OCI-LY7 (cell line): ENCODE measurements at regions not wholly inside any gene's neighbourhood (a gene's known extent, or its start where the extent isn't known, plus 50 kb on each side); places are given as distances from the start of the nearest gene placed in this dataset.

Source experiments
- CTCF ChIP-seq: fragments of 200-600 bp; sonication (generic); conservative IDR thresholded peaks from 2 replicates; pipeline ENCODE4 v1.5.1; 2014; ENCODE audit warnings: mild to moderate bottlenecking, antibody characterized with exemption, low read length, moderate library complexity, mixed read lengths
- EZH2phosphoT487 ChIP-seq: fragments of 200-600 bp; sonication (generic); IDR thresholded peaks from 2 replicates; pipeline ENCODE4 v1.6.1; 2018; ENCODE audit warnings: low read depth, borderline replicate concordance, mild to moderate bottlenecking, mixed run types, antibody characterized with exemption, low read length, moderate library complexity, mixed read lengths

- TF ChIP-seq CTCF (no peak), EZH2phosphoT487 (no peak)
These were observed 80.4 kb downstream of the CTAGE1 start for GRCh38 chr18:22337306-22337705.
